ENCODE measurements at regions not wholly inside any gene's neighbourhood (a gene's known extent, or its start where the extent isn't known, plus 50 kb on each side); places are given as distances from the start of the nearest gene placed in this dataset.

GRCh38 chr2:39492095-39492590 lies 55.1 kb upstream of the MAP4K3 start (continued):
- TF ChIP-seq REL (CRISPR knock-in tag; conservative IDR thresholded peaks at IDR 0.05), result no peak
- no peak for TF ChIP-seq ZNF784 (CRISPR knock-in tag; IDR thresholded peaks at IDR 0.05; ENCODE audit: borderline replicate concordance)
- no peak for TF ChIP-seq KLF15 (CRISPR knock-in tag; IDR thresholded peaks at IDR 0.05; ENCODE audit: borderline replicate concordance)
- TF ChIP-seq HCFC1 (IDR thresholded peaks at IDR 0.05; ENCODE audit: low read depth, low read length), result no peak
- TF ChIP-seq MXD3 (CRISPR knock-in tag; IDR thresholded peaks at IDR 0.05), result no peak
- TF ChIP-seq ZFP36L2 (CRISPR knock-in tag; IDR thresholded peaks at IDR 0.05), result no peak
- no peak for TF ChIP-seq ZNF431 (CRISPR knock-in tag; IDR thresholded peaks at IDR 0.05; ENCODE audit: borderline replicate concordance, low read depth)
- TF ChIP-seq MYNN (CRISPR knock-in tag; IDR thresholded peaks at IDR 0.05; ENCODE audit: low read depth), result no peak
- no peak for TF ChIP-seq TRAFD1 (CRISPR knock-in tag; IDR thresholded peaks at IDR 0.05; ENCODE audit: borderline replicate concordance)
- TF ChIP-seq ZNF343 (CRISPR knock-in tag; IDR thresholded peaks at IDR 0.05), result no peak
- no peak for TF ChIP-seq ZNF800 (CRISPR knock-in tag; IDR thresholded peaks at IDR 0.05)
- TF ChIP-seq RERE (CRISPR knock-in tag; IDR thresholded peaks at IDR 0.05; ENCODE audit: low read depth), result peak; percentile 84
- no peak for TF ChIP-seq NFYB (CRISPR knock-in tag; IDR thresholded peaks at IDR 0.05)
- no peak for TF ChIP-seq TBL1XR1 (IDR thresholded peaks at IDR 0.05; ENCODE audit: borderline replicate concordance, low read length, partially characterized antibody)
- no peak for TF ChIP-seq GLMP (CRISPR knock-in tag; IDR thresholded peaks at IDR 0.05; ENCODE audit: borderline replicate concordance)
- no peak for TF ChIP-seq KLF11 (CRISPR knock-in tag; IDR thresholded peaks at IDR 0.05)
- TF ChIP-seq KDM3A (CRISPR knock-in tag; IDR thresholded peaks at IDR 0.05; ENCODE audit: low read depth), result no peak
- no peak for TF ChIP-seq MTA1 (CRISPR knock-in tag; IDR thresholded peaks at IDR 0.05; ENCODE audit: borderline replicate concordance)
- TF ChIP-seq JUNB (CRISPR knock-in tag; IDR thresholded peaks at IDR 0.05; ENCODE audit: borderline replicate concordance), result peak; percentile 85; the same call in 1 of the 2 replicates
